CD8-positive, alpha-beta memory T cell (primary cell): ENCODE measurements at regions not wholly inside any gene's neighbourhood (a gene's known extent, or its start where the extent isn't known, plus 50 kb on each side); places are given as distances from the start of the nearest gene placed in this dataset.
"Not testable (repeated sequence)": the region's sequence is repeated elsewhere in the genome, so short reads cannot be mapped to it uniquely, and the experiment has no call there.

Experiments used
- CTCF ChIA-PET: fragments of 350-600 bp; sonication (Branson Sonifier 250); formaldehyde crosslinking; loops from one replicate; lab custom pipeline; 2021; ENCODE audit warnings: antibody characterized with exemption; lab: Charles Lee
- POLR2A ChIA-PET: fragments of 350-600 bp; sonication (Branson Sonifier 250); formaldehyde crosslinking; loops from one replicate; lab custom pipeline; 2021; ENCODE audit warnings: antibody characterized with exemption; lab: Charles Lee
- DNase-seq, 5 donors: peaks; one replicate each; pipeline versions ENCODE4 v3.0.0 to v3.0.0-alpha.2; 2020 to 2022; ENCODE audit warnings: mixed read lengths in 1 of 5
- H3K27ac ChIP-seq: one replicate; pipeline ENCODE4 v1.7.0; 2013; ENCODE audit warnings: low read depth, mild to moderate bottlenecking, low read length, moderate library complexity
- H3K27me3 ChIP-seq: 2 replicates; pipeline ENCODE4 v1.7.0; 2013; ENCODE audit warnings: low read length, mild to moderate bottlenecking; ENCODE audit not compliant: insufficient read depth, poor library complexity, severe bottlenecking
- H3K36me3 ChIP-seq: 2 replicates; pipeline ENCODE4 v1.7.0; 2013; ENCODE audit warnings: mild to moderate bottlenecking, low read length, moderate library complexity; ENCODE audit not compliant: insufficient read depth
- H3K4me1 ChIP-seq: 2 replicates; pipeline ENCODE4 v1.7.0; 2013; ENCODE audit warnings: mild to moderate bottlenecking, low read length, moderate library complexity; ENCODE audit not compliant: insufficient read depth
- H3K4me3 ChIP-seq: 2 replicates; pipeline ENCODE4 v1.7.0; 2013; ENCODE audit warnings: mild to moderate bottlenecking, low read length
- H3K9me3 ChIP-seq: 2 replicates; pipeline ENCODE4 v1.7.0; 2013; ENCODE audit warnings: mild to moderate bottlenecking, low read length
- H3K27ac Mint-ChIP-seq, 8 donors: one replicate each; pipeline ENCODE4 v1.8.0; 2020 to 2021; ENCODE audit warnings: mixed read lengths in 8 of 8, mild to moderate bottlenecking in 6 of 8, inconsistent platforms in 3 of 8, moderate library complexity in 3 of 8
- H3K27me3 Mint-ChIP-seq, 2 donors: one replicate each; pipeline ENCODE4 v1.8.0; 2020 to 2021; ENCODE audit warnings: mixed read lengths in 2 of 2, mild to moderate bottlenecking in 1 of 2, moderate library complexity in 1 of 2
- H3K36me3 Mint-ChIP-seq, 3 donors: one replicate each; pipeline ENCODE4 v1.8.0; 2020 to 2021; ENCODE audit warnings: mixed read lengths in 3 of 3, inconsistent platforms in 1 of 3, mild to moderate bottlenecking in 1 of 3
- H3K4me1 Mint-ChIP-seq, 3 donors: one replicate each; pipeline ENCODE4 v1.8.0; 2020 to 2021; ENCODE audit warnings: mixed read lengths in 3 of 3, inconsistent platforms in 1 of 3, mild to moderate bottlenecking in 1 of 3
- H3K4me3 Mint-ChIP-seq, 7 donors: one replicate each; pipeline ENCODE4 v1.8.0; 2020 to 2021; ENCODE audit warnings: mixed read lengths in 7 of 7, mild to moderate bottlenecking in 6 of 7, moderate library complexity in 4 of 7, inconsistent platforms in 2 of 7
- H3K9me3 Mint-ChIP-seq, 5 donors: one replicate each; pipeline ENCODE4 v1.8.0; 2020 to 2022; ENCODE audit warnings: mixed read lengths in 5 of 5, mild to moderate bottlenecking in 3 of 5, moderate library complexity in 2 of 5, inconsistent platforms in 1 of 5

DNA sequence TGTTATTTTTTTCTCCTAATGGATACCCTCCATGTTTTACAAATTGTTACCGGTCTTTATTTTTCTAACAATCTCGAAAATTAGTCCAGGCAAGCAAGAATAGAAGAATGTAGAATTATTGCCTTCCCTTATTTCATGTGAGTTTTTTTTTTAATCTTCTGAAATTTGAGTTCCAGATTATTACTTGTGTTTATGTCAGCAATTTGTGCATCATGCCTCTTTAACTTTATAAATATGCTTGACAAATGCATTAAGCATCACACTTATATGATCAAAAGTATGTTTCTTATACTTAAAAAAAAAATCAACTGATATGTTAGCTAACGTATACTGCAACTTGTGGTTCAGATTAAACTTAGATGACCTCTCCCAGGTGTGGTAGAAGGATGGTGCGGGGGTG is 242.7 kb upstream of the VSTM2A start:
- Histone ChIP-seq H3K9me3 (no peaks in the 10 kb centered on the region), H3K36me3 (no peaks in the 10 kb centered on the region), H3K4me1 (no peaks in the 10 kb centered on the region), H3K4me3 (no peak overlapping the region), H3K27ac (no peak overlapping the region), H3K27me3 (no peaks in the 10 kb centered on the region)
- CTCF ChIA-PET = no interaction called here
- Mint-ChIP-seq H3K36me3 (no peaks in the 10 kb centered on the region), H3K27ac (no peak overlapping the region), H3K27me3 (no peaks in the 10 kb centered on the region), H3K4me1 (no peaks in the 10 kb centered on the region), H3K4me3 (no peak overlapping the region), H3K9me3 (peaks cover 5 to 31% (median 15%) of the 10 kb centered on the region in 5 donors)
- POLR2A ChIA-PET = no interaction called here
- DNase-seq = no peak

DNA sequence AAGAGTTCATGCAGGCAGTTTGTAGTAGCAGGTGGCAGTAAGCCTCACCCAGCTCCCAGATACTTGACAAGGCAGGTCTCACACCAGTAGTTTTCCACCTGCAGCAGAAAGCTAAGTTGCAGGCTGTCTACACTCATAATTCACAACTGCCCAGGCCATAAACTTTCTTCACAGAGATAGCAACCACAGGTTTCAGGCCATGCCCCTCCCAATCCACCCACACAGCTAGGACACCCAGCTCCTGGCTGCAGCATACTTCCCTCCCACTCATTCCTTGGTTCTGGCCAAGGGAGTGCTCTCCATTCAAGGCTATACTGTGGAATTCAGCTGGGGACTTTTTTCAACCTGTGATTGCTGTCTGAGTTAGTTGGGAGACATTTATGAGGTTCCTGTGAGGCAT is 226.2 kb upstream of the VSTM2A start:
- H3K4me1 Mint-ChIP-seq, H3K27ac ChIP-seq, H3K27me3 ChIP-seq, H3K4me3 ChIP-seq, H3K36me3 ChIP-seq, H3K36me3 Mint-ChIP-seq, DNase-seq, H3K27ac Mint-ChIP-seq, POLR2A ChIA-PET, H3K4me3 Mint-ChIP-seq, H3K9me3 ChIP-seq, H3K27me3 Mint-ChIP-seq, H3K4me1 ChIP-seq, H3K9me3 Mint-ChIP-seq, CTCF ChIA-PET: not testable (repeated sequence)

DNA sequence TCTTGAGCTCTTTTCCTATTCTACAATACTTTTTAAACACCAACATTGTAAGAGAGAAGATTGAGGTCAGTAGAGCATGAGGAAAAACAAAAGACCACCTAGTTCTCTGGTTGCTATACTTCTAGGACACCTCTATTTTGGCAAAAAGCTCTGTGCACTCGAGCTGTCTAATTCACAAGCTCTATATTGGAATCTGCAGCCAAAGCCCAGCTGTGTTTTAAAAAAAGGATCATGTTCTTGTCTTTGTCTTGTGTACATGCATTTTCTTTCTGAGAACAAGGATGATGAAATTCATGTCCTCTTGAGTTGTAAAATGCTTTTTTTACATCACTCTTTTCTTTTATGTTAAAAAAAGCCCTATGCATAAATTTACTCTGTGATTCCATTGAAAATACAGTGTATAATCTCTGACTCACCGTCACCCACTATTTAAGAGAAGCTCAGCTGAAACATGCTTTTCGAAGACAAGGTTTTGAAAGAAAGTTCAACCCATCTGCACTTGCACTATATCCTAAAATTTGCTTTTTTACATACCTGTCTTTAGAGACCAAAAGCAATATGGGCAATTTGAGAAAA is 215.5 kb upstream of the VSTM2A start:
- H3K4me3 ChIP-seq = no peak overlapping the region
- H3K27ac ChIP-seq = no peak overlapping the region
- no peak for DNase-seq
- Mint-ChIP-seq H3K4me1 (no peaks in the 10 kb centered on the region), H3K36me3 (no peaks in the 10 kb centered on the region), H3K4me3 (no peak overlapping the region), H3K27me3 (no peaks in the 10 kb centered on the region), H3K27ac (no peak overlapping the region), H3K9me3 (peaks cover 5 to 15% (median 10%) of the 10 kb centered on the region in 5 donors)
- H3K36me3 ChIP-seq = no peaks in the 10 kb centered on the region
- H3K9me3 ChIP-seq = no peaks in the 10 kb centered on the region
- CTCF ChIA-PET = no interaction called here
- no peaks in the 10 kb centered on the region for H3K4me1 ChIP-seq
- H3K27me3 ChIP-seq = no peaks in the 10 kb centered on the region
- POLR2A ChIA-PET = no interaction called here

DNA sequence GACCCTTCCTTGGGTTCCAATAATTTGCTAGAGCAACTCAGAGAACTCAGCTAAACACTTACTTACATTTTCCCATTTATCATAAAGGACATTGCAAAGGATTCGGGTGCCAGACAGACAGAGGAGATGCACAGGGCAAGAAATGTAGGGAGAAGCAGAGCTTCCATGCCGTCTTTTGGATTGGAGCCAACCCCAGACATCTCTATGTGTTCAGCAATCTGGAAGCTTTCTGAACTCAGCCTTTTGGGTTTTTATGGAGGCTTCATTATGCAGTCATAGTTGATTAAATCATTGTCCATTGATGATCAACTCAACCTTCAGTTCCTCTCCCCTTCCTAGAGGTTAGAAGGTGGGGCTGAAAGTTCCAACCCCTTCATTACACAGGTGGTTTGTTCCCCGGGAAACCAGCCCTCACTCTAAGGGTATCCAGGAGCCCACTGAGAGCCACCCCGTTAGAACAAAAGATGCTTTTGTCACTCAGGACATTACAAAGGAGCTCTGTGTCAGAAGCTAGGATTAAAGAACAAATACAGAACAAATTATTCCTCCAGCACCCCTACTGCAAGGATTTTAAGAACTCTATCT is 211.9 kb upstream of the VSTM2A start:
- Mint-ChIP-seq H3K27ac (no peak overlapping the region), H3K4me3 (no peak overlapping the region), H3K27me3 (no peaks in the 10 kb centered on the region), H3K4me1 (no peaks in the 10 kb centered on the region), H3K9me3 (peaks cover 2 to 40% (median 8%) of the 10 kb centered on the region in 5 donors), H3K36me3 (no peaks in the 10 kb centered on the region)
- Histone ChIP-seq H3K27ac (no peak overlapping the region), H3K36me3 (no peaks in the 10 kb centered on the region), H3K4me1 (no peaks in the 10 kb centered on the region), H3K27me3 (no peaks in the 10 kb centered on the region), H3K9me3 (no peaks in the 10 kb centered on the region), H3K4me3 (peak overlapping the region; percentile 15)
- no peak for DNase-seq
- POLR2A ChIA-PET = no interaction called here
- CTCF ChIA-PET = no interaction called here

DNA sequence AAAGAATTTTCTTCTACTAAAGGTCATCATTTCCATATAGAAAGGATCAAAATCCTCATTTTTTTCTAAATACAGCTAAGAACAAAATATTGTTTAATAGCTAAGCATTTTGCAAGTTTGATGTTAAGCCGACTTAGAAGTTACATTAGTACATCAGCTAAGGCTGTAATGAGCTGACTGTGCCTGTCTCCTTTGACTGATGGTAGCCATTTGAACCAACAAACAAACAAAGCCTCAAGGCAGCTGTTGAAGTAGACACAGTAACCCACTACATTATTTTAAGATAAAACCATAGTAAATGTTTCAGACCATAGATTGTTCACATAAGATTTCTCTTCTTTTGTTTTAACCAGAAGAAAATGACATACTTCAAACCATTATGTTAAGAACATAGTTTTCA is 210.9 kb upstream of the VSTM2A start:
- no peaks in the 10 kb centered on the region for H3K36me3 ChIP-seq
- Mint-ChIP-seq H3K4me1 (no peaks in the 10 kb centered on the region), H3K27me3 (no peaks in the 10 kb centered on the region), H3K27ac (no peak overlapping the region), H3K36me3 (no peaks in the 10 kb centered on the region), H3K9me3 (peaks cover 2 to 37% (median 8%) of the 10 kb centered on the region in 5 donors), H3K4me3 (no peak overlapping the region)
- no peaks in the 10 kb centered on the region for H3K27me3 ChIP-seq
- ChIA-PET POLR2A (no interaction called here), CTCF (no interaction called here)
- no peaks in the 10 kb centered on the region for H3K9me3 ChIP-seq
- no peak overlapping the region for H3K27ac ChIP-seq
- H3K4me1 ChIP-seq = no peaks in the 10 kb centered on the region
- DNase-seq = no peak
- H3K4me3 ChIP-seq = no peak overlapping the region

DNA sequence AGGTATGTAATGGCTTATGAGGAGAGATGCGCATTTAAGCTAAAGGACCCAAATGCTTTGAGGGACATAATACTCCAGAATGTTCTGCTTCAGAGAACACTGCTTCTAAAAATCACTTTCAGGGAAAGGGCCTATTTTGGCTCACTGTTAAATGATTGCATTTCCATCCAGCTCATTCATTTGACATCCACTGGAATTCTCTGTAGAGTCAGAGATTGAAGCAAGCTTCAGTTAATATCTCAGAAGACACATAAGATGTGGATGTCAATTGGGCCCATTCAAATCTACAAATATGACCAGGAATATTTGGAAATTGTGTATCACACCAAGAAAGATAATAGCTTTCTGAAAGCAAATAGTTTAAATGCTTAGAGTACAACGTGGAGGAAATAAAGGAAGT is 209.9 kb upstream of the VSTM2A start:
- no peaks in the 10 kb centered on the region for H3K36me3 ChIP-seq
- no peaks in the 10 kb centered on the region for H3K4me1 ChIP-seq
- no peak for DNase-seq
- no peaks in the 10 kb centered on the region for H3K27me3 ChIP-seq
- Mint-ChIP-seq H3K9me3 (peaks cover 2 to 43% (median 8%) of the 10 kb centered on the region in 5 donors), H3K4me1 (no peaks in the 10 kb centered on the region), H3K36me3 (no peaks in the 10 kb centered on the region), H3K27me3 (no peaks in the 10 kb centered on the region), H3K4me3 (no peak overlapping the region), H3K27ac (no peak overlapping the region)
- H3K4me3 ChIP-seq = no peak overlapping the region
- ChIA-PET POLR2A (no interaction called here), CTCF (no interaction called here)
- H3K27ac ChIP-seq = no peak overlapping the region
- H3K9me3 ChIP-seq = no peaks in the 10 kb centered on the region

DNA sequence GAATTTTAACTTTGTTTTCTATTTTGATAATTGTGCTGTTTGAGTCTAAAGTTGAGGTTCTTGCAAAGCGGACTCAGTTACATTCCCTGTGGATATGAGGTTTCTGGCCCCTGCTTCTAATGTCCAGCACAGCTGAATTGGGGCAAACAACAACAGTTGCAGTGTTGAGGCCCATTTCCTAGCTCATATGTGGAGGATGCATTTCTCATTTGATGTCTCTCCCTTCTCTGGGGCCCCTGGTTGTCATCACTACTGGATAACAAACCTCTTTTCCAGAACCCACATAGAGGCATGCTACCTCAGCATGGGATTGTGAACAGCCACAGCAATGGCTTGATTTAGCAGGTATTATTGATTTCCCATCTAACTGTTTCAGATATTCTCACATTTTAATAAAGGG is 208.2 kb upstream of the VSTM2A start:
- H3K4me3 Mint-ChIP-seq = no peak overlapping the region
- POLR2A ChIA-PET = no interaction called here
- peaks cover 2 to 43% (median 8%) of the 10 kb centered on the region in 5 donors for H3K9me3 Mint-ChIP-seq

DNA sequence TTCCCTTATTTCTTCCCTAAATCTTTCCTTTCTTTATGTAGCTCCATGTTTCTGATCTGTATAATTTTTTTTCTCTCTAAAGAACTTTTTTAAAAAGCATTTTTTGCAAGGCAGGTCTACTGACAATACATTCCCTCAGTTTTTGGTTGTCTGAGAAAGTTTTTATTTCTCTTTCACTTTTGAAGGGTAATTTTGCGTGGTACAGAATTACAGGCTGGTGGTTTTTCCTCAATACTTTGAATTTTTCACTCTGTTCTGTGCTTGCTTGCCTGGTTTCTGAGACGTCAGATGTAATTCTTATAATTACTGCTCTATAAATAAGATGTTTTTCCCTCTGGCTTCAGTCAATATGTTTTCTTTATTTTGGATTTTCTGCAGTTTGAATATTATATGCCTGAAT is 205.4 kb upstream of the VSTM2A start:
- no peaks in the 10 kb centered on the region for H3K9me3 ChIP-seq
- no peaks in the 10 kb centered on the region for H3K4me1 Mint-ChIP-seq
- ChIA-PET POLR2A (no interaction called here), CTCF (interaction anchor here (0.7 kb wide), 1 partner anchor 9 kb away, joined by 3 read pairs; no protein-coding TSS in a partner anchor)
- no peaks in the 10 kb centered on the region for H3K36me3 Mint-ChIP-seq
- H3K9me3 Mint-ChIP-seq = peaks cover 5 to 51% (median 7%) of the 10 kb centered on the region in 5 donors
- H3K4me1 ChIP-seq = no peaks in the 10 kb centered on the region
- no peaks in the 10 kb centered on the region for H3K27me3 Mint-ChIP-seq
- no peaks in the 10 kb centered on the region for H3K36me3 ChIP-seq
- no peak for DNase-seq
- H3K4me3 Mint-ChIP-seq = no peak overlapping the region
- H3K27ac ChIP-seq = no peak overlapping the region
- no peaks in the 10 kb centered on the region for H3K27me3 ChIP-seq
- H3K27ac Mint-ChIP-seq = no peak overlapping the region
- no peak overlapping the region for H3K4me3 ChIP-seq

More for the DNA sequence above, 208.2 kb upstream of the VSTM2A start:
- H3K27me3 Mint-ChIP-seq = no peaks in the 10 kb centered on the region
- Histone ChIP-seq H3K36me3 (no peaks in the 10 kb centered on the region), H3K9me3 (no peaks in the 10 kb centered on the region), H3K27me3 (no peaks in the 10 kb centered on the region), H3K27ac (no peak overlapping the region), H3K4me1 (no peaks in the 10 kb centered on the region), H3K4me3 (no peak overlapping the region)
- H3K27ac Mint-ChIP-seq = no peak overlapping the region
- H3K4me1 Mint-ChIP-seq = no peaks in the 10 kb centered on the region
- no peaks in the 10 kb centered on the region for H3K36me3 Mint-ChIP-seq
- no peak for DNase-seq
- CTCF ChIA-PET = no interaction called here
